GM12891 (cell line): ENCODE measurements at regions not wholly inside any gene's neighbourhood (a gene's known extent, or its start where the extent isn't known, plus 50 kb on each side); places are given as distances from the start of the nearest gene placed in this dataset.

Experiments used
- PAX5 ChIP-seq: IDR thresholded peaks from 2 replicates; pipeline ENCODE4 v1.6.1; 2011; ENCODE audit warnings: low read length, moderate library complexity, mild to moderate bottlenecking; ENCODE audit not compliant: insufficient read depth, severe bottlenecking
- POLR2A ChIP-seq: IDR thresholded peaks from 2 replicates; pipeline ENCODE4 v1.6.1; 2011; ENCODE audit warnings: low read depth, low read length, control low read depth
- POLR2AphosphoS5 ChIP-seq: IDR thresholded peaks from 2 replicates; pipeline ENCODE4 v1.6.1; 2011; ENCODE audit warnings: low read depth, low read length, control low read depth
- SPI1 ChIP-seq: IDR thresholded peaks from 2 replicates; pipeline ENCODE4 v1.6.1; 2011; ENCODE audit warnings: low read depth, low read length, control low read depth
- TAF1 ChIP-seq: IDR thresholded peaks from 2 replicates; pipeline ENCODE4 v1.6.1; 2011; ENCODE audit warnings: low read depth, low read length, control low read depth

- no peak for TF ChIP-seq POLR2A
- TF ChIP-seq POLR2AphosphoS5 = no peak
- no peak for TF ChIP-seq TAF1
- no peak for TF ChIP-seq SPI1
- no peak for TF ChIP-seq PAX5
Measured at GRCh38 chr3:40663280-40663679, 138.5 kb downstream of the ZNF621 start.
